Lower leg skin (tissue), 4 donors: ENCODE measurements at regions not wholly inside any gene's neighbourhood (a gene's known extent, or its start where the extent isn't known, plus 50 kb on each side); places are given as distances from the start of the nearest gene placed in this dataset.
A peak's percentile ranks its signal among the peaks of the same experiment; 100 is the strongest.

Experiments used
- DNase-seq, 2 donors: peaks; one replicate each; pipeline ENCODE4 v3.0.0-alpha.2; 2019; ENCODE audit warnings: low spot score in 2 of 2
- H3K4me3 ChIP-seq: fragments of 200-600 bp; sonication (generic); 2 replicates; pipeline ENCODE4 v1.5.1; 2017; ENCODE audit warnings: mild to moderate bottlenecking, low read depth; ENCODE audit not compliant: poor library complexity, severe bottlenecking
- CTCF ChIP-seq, 3 donors: fragments of 450-650 bp; IDR thresholded peaks; one replicate each; pipeline ENCODE4 v1.5.1; 2016; ENCODE audit warnings: antibody characterized with exemption in 3 of 3, mild to moderate bottlenecking in 3 of 3, moderate library complexity in 2 of 3
- POLR2A ChIP-seq, 2 donors: fragments of 450-650 bp; IDR thresholded peaks; one replicate each; pipeline ENCODE4 v1.6.1; 2016 to 2017; ENCODE audit warnings: antibody characterized with exemption in 2 of 2, mild to moderate bottlenecking in 1 of 2, moderate library complexity in 1 of 2
- WGBS, 2 donors: methylation state at CpG; one replicate each; pipeline ENCODE4 v1.1.5; 2018; 5-methylcytosine and 5-hydroxymethylcytosine counted together
- intact Hi-C: fragments of 100-400 bp; cut with DNase I; formaldehyde crosslinking; loops from one replicate; pipeline ENCODE4 v1.15.0; 2023; ENCODE audit warnings: low total_unique reads

- H3K4me3 ChIP-seq, result no peak overlapping the region
- TF ChIP-seq POLR2A (IDR thresholded peaks at IDR 0.05), result no peak
- TF ChIP-seq CTCF (IDR thresholded peaks at IDR 0.05), result no peak
- intact Hi-C loops, result no loop called here
- WGBS, 2 donors, result 93 to 98% methylated on average over 1 of the region's 1 CpG
- DNase-seq, result no peak
Observed at GRCh38 chr1:81364088-81364487, 436.6 kb upstream of the ADGRL2 start.

GRCh38 chr1:81358151-81358550 lies 442.6 kb upstream of the ADGRL2 start:
- TF ChIP-seq CTCF (IDR thresholded peaks at IDR 0.05) (no peak), POLR2A (IDR thresholded peaks at IDR 0.05) (no peak)
- no peak overlapping the region for H3K4me3 ChIP-seq
- no peak for DNase-seq
- intact Hi-C loops, result no loop called here
- WGBS, 2 donors, result 80 to 85% methylated on average over 1 of the region's 1 CpG

- WGBS, 2 donors, result 57 to 68% methylated on average over 5 of the region's 5 CpGs
- TF ChIP-seq POLR2A (IDR thresholded peaks at IDR 0.05), result no peak
- no peak for TF ChIP-seq CTCF (IDR thresholded peaks at IDR 0.05)
Observed at GRCh38 chr1:81351864-81352263, 448.9 kb upstream of the ADGRL2 start.

GRCh38 chr1:81349194-81349965 lies 451.4 kb upstream of the ADGRL2 start:
- intact Hi-C loops, result no loop called here
- TF ChIP-seq POLR2A (IDR thresholded peaks at IDR 0.05), result no peak
- 50 to 52% methylated on average over 3 of the region's 3 CpGs for WGBS, 2 donors
- H3K4me3 ChIP-seq, result no peak overlapping the region
- no peak for DNase-seq

More at GRCh38 chr1:81351864-81352263, 448.9 kb upstream of the ADGRL2 start:
- intact Hi-C loops, result no loop called here
- no peak overlapping the region for H3K4me3 ChIP-seq
- DNase-seq, result no peak

- no peak for TF ChIP-seq POLR2A (IDR thresholded peaks at IDR 0.05)
- TF ChIP-seq CTCF (IDR thresholded peaks at IDR 0.05), result no peak
- WGBS, 2 donors, result 92 to 94% methylated on average over 2 of the region's 2 CpGs
- intact Hi-C loops, result no loop called here
- no peak for DNase-seq
- no peak overlapping the region for H3K4me3 ChIP-seq
Observed at GRCh38 chr1:81345110-81345509, 455.6 kb upstream of the ADGRL2 start.

- intact Hi-C loops, result no loop called here
- DNase-seq, result peak in 1 of 2 donors; percentile 17
- no peak for TF ChIP-seq POLR2A (IDR thresholded peaks at IDR 0.05)
- no peak for TF ChIP-seq CTCF (IDR thresholded peaks at IDR 0.05)
- WGBS, 2 donors, result 66 to 69% methylated on average over 2 of the region's 2 CpGs
- no peak overlapping the region for H3K4me3 ChIP-seq
Observed at GRCh38 chr1:81340239-81340638, 460.5 kb upstream of the ADGRL2 start.
